AG04449 (cell line): ENCODE measurements at regions not wholly inside any gene's neighbourhood (a gene's known extent, or its start where the extent isn't known, plus 50 kb on each side); places are given as distances from the start of the nearest gene placed in this dataset.

ENCODE experiments used
- CTCF ChIA-PET: fragments of 350-600 bp; formaldehyde crosslinking; extraction: SDS; loops from one replicate; lab custom pipeline; 2021; ENCODE audit warnings: antibody characterized with exemption; lab: Yijun Ruan, JAX
- POLR2A ChIA-PET: fragments of 400-600, 350-600 bp; formaldehyde crosslinking; extraction: SDS; loops from one replicate; lab custom pipeline; 2020; ENCODE audit warnings: antibody characterized with exemption, inconsistent platforms; lab: Yijun Ruan, JAX
- DNase-seq: peaks from one replicate; pipeline ENCODE4 v3.0.0-alpha.2; 2010; ENCODE audit warnings: low read depth, low spot score
- H3K4me3 ChIP-seq: 2 replicates; pipeline ENCODE4 v1.5.1; 2011; ENCODE audit warnings: low read depth, mild to moderate bottlenecking, control low read depth, low read length
- TF ChIP-seq, protein P1 (sequence below): IDR thresholded peaks from one replicate; pipeline ENCODE4 v1.5.1; 2011; ENCODE audit warnings: mild to moderate bottlenecking, moderate library complexity, low read length, control low read depth, inconsistent platforms; ENCODE audit not compliant: insufficient read depth; ENCODE audit errors: missing control alignments

GRCh38 chr6:139542351-139542750 lies 167.9 kb upstream of the CITED2 start:
- H3K4me3 ChIP-seq: no peak overlapping the region
- TF ChIP-seq, protein P1, sequence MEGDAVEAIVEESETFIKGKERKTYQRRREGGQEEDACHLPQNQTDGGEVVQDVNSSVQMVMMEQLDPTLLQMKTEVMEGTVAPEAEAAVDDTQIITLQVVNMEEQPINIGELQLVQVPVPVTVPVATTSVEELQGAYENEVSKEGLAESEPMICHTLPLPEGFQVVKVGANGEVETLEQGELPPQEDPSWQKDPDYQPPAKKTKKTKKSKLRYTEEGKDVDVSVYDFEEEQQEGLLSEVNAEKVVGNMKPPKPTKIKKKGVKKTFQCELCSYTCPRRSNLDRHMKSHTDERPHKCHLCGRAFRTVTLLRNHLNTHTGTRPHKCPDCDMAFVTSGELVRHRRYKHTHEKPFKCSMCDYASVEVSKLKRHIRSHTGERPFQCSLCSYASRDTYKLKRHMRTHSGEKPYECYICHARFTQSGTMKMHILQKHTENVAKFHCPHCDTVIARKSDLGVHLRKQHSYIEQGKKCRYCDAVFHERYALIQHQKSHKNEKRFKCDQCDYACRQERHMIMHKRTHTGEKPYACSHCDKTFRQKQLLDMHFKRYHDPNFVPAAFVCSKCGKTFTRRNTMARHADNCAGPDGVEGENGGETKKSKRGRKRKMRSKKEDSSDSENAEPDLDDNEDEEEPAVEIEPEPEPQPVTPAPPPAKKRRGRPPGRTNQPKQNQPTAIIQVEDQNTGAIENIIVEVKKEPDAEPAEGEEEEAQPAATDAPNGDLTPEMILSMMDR: no peak
- ChIA-PET CTCF (no interaction called here), POLR2A (no interaction called here)
- no peak for DNase-seq

DNA sequence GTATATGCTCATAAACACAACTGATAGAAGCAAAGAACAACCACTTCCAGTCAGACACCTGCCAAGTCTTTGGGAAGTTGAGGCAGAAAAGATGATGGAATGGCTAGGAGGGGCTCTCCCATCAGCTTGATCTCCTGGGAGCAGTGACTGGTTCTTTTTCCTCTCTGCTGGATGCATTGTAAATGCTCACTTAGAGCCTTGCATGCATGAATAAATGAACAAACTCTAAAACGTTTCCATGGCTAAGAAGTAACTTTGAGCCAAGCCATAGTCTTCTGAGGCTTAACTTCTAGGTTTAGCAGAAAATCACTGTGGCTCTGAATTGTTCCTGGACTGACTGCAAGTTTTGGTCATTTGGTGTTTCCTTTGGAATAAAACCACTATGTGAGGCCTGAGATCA lies 166.4 kb upstream of the CITED2 start:
- H3K4me3 ChIP-seq: no peak overlapping the region
- CTCF ChIA-PET: no interaction called here
- TF ChIP-seq, protein P1: no peak
- no peak for DNase-seq
- POLR2A ChIA-PET: no interaction called here

DNA sequence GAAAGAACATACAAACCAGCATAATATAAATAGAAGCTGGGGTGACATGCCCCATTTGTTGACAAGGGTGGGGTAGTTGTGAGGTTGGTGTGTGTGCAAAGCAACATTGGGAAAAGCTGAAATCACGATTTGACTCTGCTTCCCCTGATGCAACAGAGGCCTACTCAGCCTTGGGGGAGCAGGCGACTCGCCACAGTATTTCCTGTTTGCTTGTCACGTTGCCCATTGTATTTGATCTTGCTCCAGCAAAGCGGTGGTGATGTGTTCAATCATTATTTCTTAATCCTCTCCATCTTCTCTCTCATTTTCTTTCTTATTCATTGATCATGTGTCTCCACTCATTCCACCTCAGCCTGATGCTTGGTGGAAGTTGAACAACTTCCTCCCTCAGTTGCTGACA lies 165.8 kb upstream of the CITED2 start:
- TF ChIP-seq, protein P1: no peak
- H3K4me3 ChIP-seq: no peak overlapping the region
- ChIA-PET CTCF (no interaction called here), POLR2A (interaction anchor here (1.0 kb wide), 1 partner anchor 171 kb away, joined by 3 read pairs; no protein-coding TSS in a partner anchor)
- no peak for DNase-seq

GRCh38 chr6:139539852-139540251 lies 165.4 kb upstream of the CITED2 start:
- ChIA-PET POLR2A (interaction anchor here (0.7 to 1.0 kb wide), 2 partner anchors 120 to 170 kb away, joined by 3 read pairs; no protein-coding TSS in a partner anchor), CTCF (no interaction called here)
- no peak overlapping the region for H3K4me3 ChIP-seq
- TF ChIP-seq, protein P1: no peak
- no peak for DNase-seq

- H3K4me3 ChIP-seq: no peak overlapping the region
- TF ChIP-seq, protein P1: no peak
- DNase-seq: no peak
- ChIA-PET POLR2A (no interaction called here), CTCF (interaction anchor here (1.3 kb wide), 1 partner anchor 9 kb away, joined by 3 read pairs; no protein-coding TSS in a partner anchor)
Measured at GRCh38 chr6:139538366-139538765, 163.9 kb upstream of the CITED2 start.

- ChIA-PET POLR2A (no interaction called here), CTCF (interaction anchor here (0.7 to 1.4 kb wide), 4 partner anchors 9 to 33 kb away, joined by 3 to 4 read pairs (median 4); no protein-coding TSS in a partner anchor)
- no peak for DNase-seq
- no peak overlapping the region for H3K4me3 ChIP-seq
- TF ChIP-seq, protein P1: no peak
Measured at GRCh38 chr6:139536751-139537617, 162.5 kb upstream of the CITED2 start.
